ENCODE measurements at regions not wholly inside any gene's neighbourhood (a gene's known extent, or its start where the extent isn't known, plus 50 kb on each side); places are given as distances from the start of the nearest gene placed in this dataset.

GRCh38 chr2:146240391-146240790 lies 1604.4 kb upstream of the ACVR2A start:
- H3K27me3 ChIP-seq (ENCODE audit: control insufficient read depth in 5 of 5, insufficient read depth in 4 of 5, low read length in 5 of 5): no peaks in the 10 kb centered on the region
- H3K4me1 ChIP-seq (ENCODE audit: control insufficient read depth in 5 of 5, insufficient read depth in 5 of 5, low read length in 5 of 5): peaks cover 0 to 28% (median 5%) of the 10 kb centered on the region in 5 donors
- H3K27ac ChIP-seq (ENCODE audit: low read depth, low read length): no peak overlapping the region
- H3K9ac ChIP-seq (ENCODE audit: low read length in 5 of 5): no peak overlapping the region
- H3K4me3 ChIP-seq (ENCODE audit: low read depth in 1 of 5, low read length in 5 of 5): no peak overlapping the region
- no peaks in the 10 kb centered on the region for H3K9me3 ChIP-seq (ENCODE audit: control insufficient read depth in 5 of 5, low read length in 5 of 5)
- no peaks in the 10 kb centered on the region for H3K36me3 ChIP-seq (ENCODE audit: control insufficient read depth in 5 of 5, insufficient read depth in 5 of 5, low read length in 5 of 5)

GRCh38 chr2:146239392-146240135 lies 1605.3 kb upstream of the ACVR2A start:
- H3K27me3 ChIP-seq (ENCODE audit: control insufficient read depth in 5 of 5, insufficient read depth in 4 of 5, low read length in 5 of 5): no peaks in the 10 kb centered on the region
- peaks cover 0 to 22% (median 3%) of the 10 kb centered on the region in 5 donors for H3K4me1 ChIP-seq (ENCODE audit: control insufficient read depth in 5 of 5, insufficient read depth in 5 of 5, low read length in 5 of 5)
- no peaks in the 10 kb centered on the region for H3K36me3 ChIP-seq (ENCODE audit: control insufficient read depth in 5 of 5, insufficient read depth in 5 of 5, low read length in 5 of 5)
- no peak overlapping the region for H3K27ac ChIP-seq (ENCODE audit: low read depth, low read length)
- no peak overlapping the region for H3K4me3 ChIP-seq (ENCODE audit: low read depth in 1 of 5, low read length in 5 of 5)
- no peak overlapping the region for H3K9ac ChIP-seq (ENCODE audit: low read length in 5 of 5)
- no peaks in the 10 kb centered on the region for H3K9me3 ChIP-seq (ENCODE audit: control insufficient read depth in 5 of 5, low read length in 5 of 5)

- no peaks in the 10 kb centered on the region for H3K27me3 ChIP-seq (ENCODE audit: control insufficient read depth in 5 of 5, insufficient read depth in 4 of 5, low read length in 5 of 5)
- no peak overlapping the region for H3K4me3 ChIP-seq (ENCODE audit: low read depth in 1 of 5, low read length in 5 of 5)
- peaks cover 0 to 11% (median 0%) of the 10 kb centered on the region in 5 donors for H3K4me1 ChIP-seq (ENCODE audit: control insufficient read depth in 5 of 5, insufficient read depth in 5 of 5, low read length in 5 of 5)
- H3K9me3 ChIP-seq (ENCODE audit: control insufficient read depth in 5 of 5, low read length in 5 of 5): no peaks in the 10 kb centered on the region
- H3K36me3 ChIP-seq (ENCODE audit: control insufficient read depth in 5 of 5, insufficient read depth in 5 of 5, low read length in 5 of 5): no peaks in the 10 kb centered on the region
- no peak overlapping the region for H3K9ac ChIP-seq (ENCODE audit: low read length in 5 of 5)
- H3K27ac ChIP-seq (ENCODE audit: low read depth, low read length): no peak overlapping the region
These were observed 1606.4 kb upstream of the ACVR2A start for GRCh38 chr2:146238254-146238966.

GRCh38 chr2:146235158-146235557 lies 1609.7 kb upstream of the ACVR2A start:
- Histone ChIP-seq H3K27ac (ENCODE audit: low read depth, low read length) (no peak overlapping the region), H3K9ac (ENCODE audit: low read length in 5 of 5) (no peak overlapping the region), H3K9me3 (ENCODE audit: control insufficient read depth in 5 of 5, low read length in 5 of 5) (no peaks in the 10 kb centered on the region), H3K27me3 (ENCODE audit: control insufficient read depth in 5 of 5, insufficient read depth in 4 of 5, low read length in 5 of 5) (no peaks in the 10 kb centered on the region), H3K36me3 (ENCODE audit: control insufficient read depth in 5 of 5, insufficient read depth in 5 of 5, low read length in 5 of 5) (no peaks in the 10 kb centered on the region), H3K4me3 (ENCODE audit: low read depth in 1 of 5, low read length in 5 of 5) (no peak overlapping the region), H3K4me1 (ENCODE audit: control insufficient read depth in 5 of 5, insufficient read depth in 5 of 5, low read length in 5 of 5) (peaks cover 0 to 9% (median 0%) of the 10 kb centered on the region in 5 donors)

DNA sequence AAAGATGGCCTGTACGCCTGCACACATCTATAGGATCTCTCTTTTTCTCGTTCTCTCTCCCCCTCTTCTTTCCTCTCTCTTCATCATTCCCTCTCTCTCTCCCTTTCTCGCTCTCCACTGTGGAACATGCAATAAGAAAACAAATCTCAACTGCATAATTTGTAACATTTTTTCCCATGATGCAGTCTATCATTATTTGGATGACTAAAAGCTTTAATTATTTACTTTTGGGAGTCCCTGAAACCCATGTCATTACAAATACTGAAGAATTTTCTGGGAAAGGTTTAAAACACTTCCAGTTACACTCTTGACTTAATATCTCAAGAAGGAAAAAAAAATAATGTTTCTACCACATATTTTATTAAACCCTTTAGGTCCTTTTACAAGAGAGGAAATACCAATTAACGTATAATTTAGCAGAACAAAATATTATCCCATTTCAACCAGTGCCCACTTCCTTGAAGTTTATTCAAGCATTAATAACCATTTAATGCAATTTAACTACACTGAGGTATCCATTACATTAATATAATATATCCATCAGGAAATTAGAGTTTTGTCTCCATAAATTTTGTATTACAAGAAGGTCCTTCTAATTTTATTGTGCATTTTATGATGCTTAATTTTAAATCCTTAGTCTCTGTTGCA lies 1615.2 kb upstream of the ACVR2A start:
- Histone ChIP-seq H3K9ac (ENCODE audit: low read length in 5 of 5) (no peak overlapping the region), H3K4me3 (ENCODE audit: low read depth in 1 of 5, low read length in 5 of 5) (no peak overlapping the region), H3K36me3 (ENCODE audit: control insufficient read depth in 5 of 5, insufficient read depth in 5 of 5, low read length in 5 of 5) (no peaks in the 10 kb centered on the region), H3K9me3 (ENCODE audit: control insufficient read depth in 5 of 5, low read length in 5 of 5) (no peaks in the 10 kb centered on the region), H3K27me3 (ENCODE audit: control insufficient read depth in 5 of 5, insufficient read depth in 4 of 5, low read length in 5 of 5) (no peaks in the 10 kb centered on the region), H3K4me1 (ENCODE audit: control insufficient read depth in 5 of 5, insufficient read depth in 5 of 5, low read length in 5 of 5) (no peaks in the 10 kb centered on the region), H3K27ac (ENCODE audit: low read depth, low read length) (no peak overlapping the region)

DNA sequence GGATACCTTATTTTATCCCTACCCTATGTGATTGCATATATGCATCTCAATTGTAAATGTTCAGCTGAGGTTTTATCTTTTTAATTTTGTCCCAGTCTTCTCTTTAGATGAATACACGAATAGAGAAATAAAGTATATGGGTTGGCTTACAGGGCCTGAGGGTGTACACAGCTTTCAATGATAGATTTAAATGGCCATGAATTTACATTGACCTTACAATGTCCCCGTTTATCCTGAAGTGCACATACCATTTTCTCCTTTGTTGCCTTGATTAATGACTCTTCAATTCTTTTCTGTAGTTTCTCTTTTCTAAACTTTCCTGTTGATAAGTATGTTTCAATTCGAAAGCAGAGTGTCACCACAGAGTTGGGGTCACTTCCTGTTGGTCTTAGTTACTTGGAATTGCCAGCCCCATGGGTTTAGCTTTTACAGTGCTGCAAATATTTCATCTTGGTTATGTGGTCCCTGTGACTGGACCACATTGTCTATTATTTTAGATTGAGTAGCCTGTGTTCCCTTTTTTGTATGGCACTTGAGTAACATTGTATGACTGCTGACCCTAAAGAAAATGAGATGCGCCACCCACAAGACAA lies 1616.3 kb upstream of the ACVR2A start:
- Histone ChIP-seq H3K4me1 (ENCODE audit: control insufficient read depth in 5 of 5, insufficient read depth in 5 of 5, low read length in 5 of 5) (no peaks in the 10 kb centered on the region), H3K9me3 (ENCODE audit: control insufficient read depth in 5 of 5, low read length in 5 of 5) (no peaks in the 10 kb centered on the region), H3K27me3 (ENCODE audit: control insufficient read depth in 5 of 5, insufficient read depth in 4 of 5, low read length in 5 of 5) (no peaks in the 10 kb centered on the region), H3K36me3 (ENCODE audit: control insufficient read depth in 5 of 5, insufficient read depth in 5 of 5, low read length in 5 of 5) (no peaks in the 10 kb centered on the region), H3K4me3 (ENCODE audit: low read depth in 1 of 5, low read length in 5 of 5) (no peak overlapping the region), H3K27ac (ENCODE audit: low read depth, low read length) (no peak overlapping the region), H3K9ac (ENCODE audit: low read length in 5 of 5) (no peak overlapping the region)

GRCh38 chr2:146228020-146228393 lies 1616.8 kb upstream of the ACVR2A start:
- H3K9ac ChIP-seq (ENCODE audit: low read length in 5 of 5): no peak overlapping the region
- H3K27me3 ChIP-seq (ENCODE audit: control insufficient read depth in 5 of 5, insufficient read depth in 4 of 5, low read length in 5 of 5): no peaks in the 10 kb centered on the region
- no peaks in the 10 kb centered on the region for H3K4me1 ChIP-seq (ENCODE audit: control insufficient read depth in 5 of 5, insufficient read depth in 5 of 5, low read length in 5 of 5)
- H3K36me3 ChIP-seq (ENCODE audit: control insufficient read depth in 5 of 5, insufficient read depth in 5 of 5, low read length in 5 of 5): no peaks in the 10 kb centered on the region
- no peak overlapping the region for H3K4me3 ChIP-seq (ENCODE audit: low read depth in 1 of 5, low read length in 5 of 5)
- no peaks in the 10 kb centered on the region for H3K9me3 ChIP-seq (ENCODE audit: control insufficient read depth in 5 of 5, low read length in 5 of 5)
- H3K27ac ChIP-seq (ENCODE audit: low read depth, low read length): no peak overlapping the region

DNA sequence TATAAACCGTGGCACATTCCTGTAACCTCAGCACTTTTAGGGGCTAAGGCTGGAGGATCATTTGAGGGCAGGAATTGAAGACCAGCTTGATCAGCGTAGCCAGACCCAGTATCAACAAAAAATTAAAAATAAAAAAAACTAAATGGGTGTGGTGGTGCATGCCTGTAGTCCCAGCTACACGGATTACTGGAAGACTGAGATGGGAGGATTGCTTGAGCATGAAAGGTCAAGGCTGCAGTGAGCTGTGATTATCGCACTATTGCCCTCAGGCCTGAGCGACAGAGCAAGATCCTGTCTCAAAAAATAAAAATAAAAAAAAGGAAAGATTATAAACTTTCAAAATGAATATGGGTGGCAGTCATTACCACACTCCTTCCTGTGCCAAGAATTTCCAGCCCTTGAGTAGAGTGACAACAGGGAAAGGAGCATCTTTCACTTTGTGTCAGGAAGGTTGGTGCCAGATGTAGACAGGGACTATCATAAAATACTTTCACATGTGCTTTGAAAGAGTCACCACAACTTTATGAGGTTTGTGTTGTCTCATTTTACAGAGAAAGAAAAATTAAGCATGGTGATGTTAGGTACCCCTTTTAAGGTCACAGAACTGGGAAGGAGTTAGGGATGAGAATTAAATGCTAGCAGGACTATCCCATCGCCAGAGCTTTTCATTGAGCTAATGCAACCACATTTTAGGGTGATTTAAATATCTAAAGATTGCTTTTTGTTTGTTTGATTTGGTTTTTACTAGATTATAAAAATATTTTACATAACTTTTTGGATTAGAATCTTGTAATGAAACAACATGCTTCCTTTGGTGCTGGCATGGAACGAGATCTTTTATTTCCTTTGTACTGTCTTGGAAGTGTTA lies 1617.4 kb upstream of the ACVR2A start:
- no peaks in the 10 kb centered on the region for H3K27me3 ChIP-seq (ENCODE audit: control insufficient read depth in 5 of 5, insufficient read depth in 4 of 5, low read length in 5 of 5)
- H3K4me3 ChIP-seq (ENCODE audit: low read depth in 1 of 5, low read length in 5 of 5): no peak overlapping the region
- no peaks in the 10 kb centered on the region for H3K4me1 ChIP-seq (ENCODE audit: control insufficient read depth in 5 of 5, insufficient read depth in 5 of 5, low read length in 5 of 5)
- H3K36me3 ChIP-seq (ENCODE audit: control insufficient read depth in 5 of 5, insufficient read depth in 5 of 5, low read length in 5 of 5): no peaks in the 10 kb centered on the region
- H3K27ac ChIP-seq (ENCODE audit: low read depth, low read length): no peak overlapping the region
- H3K9ac ChIP-seq (ENCODE audit: low read length in 5 of 5): no peak overlapping the region
- no peaks in the 10 kb centered on the region for H3K9me3 ChIP-seq (ENCODE audit: control insufficient read depth in 5 of 5, low read length in 5 of 5)

DNA sequence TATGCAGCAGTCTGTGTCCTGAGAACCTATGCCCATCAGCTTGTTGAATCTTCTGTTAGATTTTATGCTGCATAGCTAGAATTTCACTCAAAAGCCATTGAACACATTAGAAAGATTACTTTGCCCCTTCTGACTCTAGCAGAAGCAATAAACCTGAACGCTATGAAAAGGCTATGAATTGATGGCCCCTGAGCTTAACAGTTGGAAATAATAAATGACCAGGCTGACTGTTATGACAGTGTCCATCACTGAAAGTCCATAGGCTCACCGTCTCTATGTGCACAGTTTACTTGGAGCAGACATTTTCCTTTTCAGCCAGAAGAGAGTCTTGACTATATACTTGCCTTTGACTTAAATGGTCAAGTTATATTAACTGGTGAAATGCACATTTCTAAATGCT lies 1618.8 kb upstream of the ACVR2A start:
- H3K27me3 ChIP-seq (ENCODE audit: control insufficient read depth in 5 of 5, insufficient read depth in 4 of 5, low read length in 5 of 5): no peaks in the 10 kb centered on the region
- no peaks in the 10 kb centered on the region for H3K36me3 ChIP-seq (ENCODE audit: control insufficient read depth in 5 of 5, insufficient read depth in 5 of 5, low read length in 5 of 5)
- no peak overlapping the region for H3K4me3 ChIP-seq (ENCODE audit: low read depth in 1 of 5, low read length in 5 of 5)
- no peaks in the 10 kb centered on the region for H3K9me3 ChIP-seq (ENCODE audit: control insufficient read depth in 5 of 5, low read length in 5 of 5)
- no peaks in the 10 kb centered on the region for H3K4me1 ChIP-seq (ENCODE audit: control insufficient read depth in 5 of 5, insufficient read depth in 5 of 5, low read length in 5 of 5)
- no peak overlapping the region for H3K9ac ChIP-seq (ENCODE audit: low read length in 5 of 5)
- no peak overlapping the region for H3K27ac ChIP-seq (ENCODE audit: low read depth, low read length)
